Neural cell (in vitro differentiated cells): ENCODE measurements at regions not wholly inside any gene's neighbourhood (a gene's known extent, or its start where the extent isn't known, plus 50 kb on each side); places are given as distances from the start of the nearest gene placed in this dataset.

ENCODE experiments used
- EP300 ChIP-seq: fragments of 450-650 bp; conservative IDR thresholded peaks from 2 replicates; pipeline ENCODE4 v1.6.1; 2014; ENCODE audit warnings: antibody characterized with exemption, mild to moderate bottlenecking, moderate library complexity; ENCODE audit not compliant: poor library complexity, severe bottlenecking
- EZH2 ChIP-seq: fragments of 200-600, 300-800 bp; shearing (Covaris generic), sonication (generic); IDR thresholded peaks from 2 replicates; pipeline ENCODE4 v1.6.1; 2014; ENCODE audit warnings: antibody characterized with exemption, low read length, borderline replicate concordance, mild to moderate bottlenecking; ENCODE audit not compliant: insufficient read depth, poor library complexity, severe bottlenecking
- MXI1 ChIP-seq: fragments of 450-650 bp; conservative IDR thresholded peaks from 2 replicates; pipeline ENCODE4 v1.6.1; 2014; ENCODE audit warnings: antibody characterized with exemption, mild to moderate bottlenecking; ENCODE audit not compliant: poor library complexity, severe bottlenecking
- POLR2AphosphoS5 ChIP-seq: IDR thresholded peaks from 2 replicates; pipeline ENCODE4 v1.6.1; 2012
- RAD21 ChIP-seq: fragments of 450-650 bp; conservative IDR thresholded peaks from 2 replicates; pipeline ENCODE4 v1.6.1; 2014; ENCODE audit warnings: antibody characterized with exemption, mild to moderate bottlenecking, moderate library complexity
- SMC3 ChIP-seq: fragments of 450-650 bp; conservative IDR thresholded peaks from 2 replicates; pipeline ENCODE4 v1.6.1; 2014; ENCODE audit warnings: antibody characterized with exemption, mild to moderate bottlenecking, moderate library complexity; ENCODE audit not compliant: poor library complexity
- TAF1 ChIP-seq: IDR thresholded peaks from 2 replicates; pipeline ENCODE4 v1.6.1; 2012; ENCODE audit warnings: low read depth
- TF ChIP-seq, protein P1 (sequence below): fragments of 450-650 bp; IDR thresholded peaks from 2 replicates; pipeline ENCODE4 v1.5.1; 2014; ENCODE audit warnings: antibody characterized with exemption, mild to moderate bottlenecking, moderate library complexity; ENCODE audit not compliant: poor library complexity, severe bottlenecking
- TF ChIP-seq, protein P2 (sequence below): IDR thresholded peaks from 2 replicates; pipeline ENCODE4 v1.6.1; 2012; ENCODE audit warnings: borderline replicate concordance

DNA sequence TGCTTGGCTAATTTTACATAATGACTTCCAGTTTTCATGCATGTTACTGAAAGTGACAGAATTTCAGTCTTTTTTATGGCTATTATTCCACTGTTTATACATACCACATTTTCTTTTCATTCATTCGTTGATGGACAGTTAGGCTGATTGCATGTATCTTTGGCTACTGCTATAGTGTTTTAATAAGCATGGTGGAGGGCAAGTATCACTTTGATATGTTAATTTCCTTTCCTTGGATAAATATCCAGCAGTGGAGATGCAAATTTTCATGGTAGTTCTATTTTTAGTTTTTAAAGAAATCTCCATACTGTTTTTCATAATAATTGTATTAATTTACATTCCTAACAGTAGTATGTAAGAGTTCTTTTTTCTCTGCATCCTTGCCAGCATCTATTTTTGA lies 297.9 kb downstream of the PRR16 start:
- TF ChIP-seq, protein P1, sequence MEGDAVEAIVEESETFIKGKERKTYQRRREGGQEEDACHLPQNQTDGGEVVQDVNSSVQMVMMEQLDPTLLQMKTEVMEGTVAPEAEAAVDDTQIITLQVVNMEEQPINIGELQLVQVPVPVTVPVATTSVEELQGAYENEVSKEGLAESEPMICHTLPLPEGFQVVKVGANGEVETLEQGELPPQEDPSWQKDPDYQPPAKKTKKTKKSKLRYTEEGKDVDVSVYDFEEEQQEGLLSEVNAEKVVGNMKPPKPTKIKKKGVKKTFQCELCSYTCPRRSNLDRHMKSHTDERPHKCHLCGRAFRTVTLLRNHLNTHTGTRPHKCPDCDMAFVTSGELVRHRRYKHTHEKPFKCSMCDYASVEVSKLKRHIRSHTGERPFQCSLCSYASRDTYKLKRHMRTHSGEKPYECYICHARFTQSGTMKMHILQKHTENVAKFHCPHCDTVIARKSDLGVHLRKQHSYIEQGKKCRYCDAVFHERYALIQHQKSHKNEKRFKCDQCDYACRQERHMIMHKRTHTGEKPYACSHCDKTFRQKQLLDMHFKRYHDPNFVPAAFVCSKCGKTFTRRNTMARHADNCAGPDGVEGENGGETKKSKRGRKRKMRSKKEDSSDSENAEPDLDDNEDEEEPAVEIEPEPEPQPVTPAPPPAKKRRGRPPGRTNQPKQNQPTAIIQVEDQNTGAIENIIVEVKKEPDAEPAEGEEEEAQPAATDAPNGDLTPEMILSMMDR, result no peak
- no peak for TF ChIP-seq RAD21
- TF ChIP-seq, protein P2, sequence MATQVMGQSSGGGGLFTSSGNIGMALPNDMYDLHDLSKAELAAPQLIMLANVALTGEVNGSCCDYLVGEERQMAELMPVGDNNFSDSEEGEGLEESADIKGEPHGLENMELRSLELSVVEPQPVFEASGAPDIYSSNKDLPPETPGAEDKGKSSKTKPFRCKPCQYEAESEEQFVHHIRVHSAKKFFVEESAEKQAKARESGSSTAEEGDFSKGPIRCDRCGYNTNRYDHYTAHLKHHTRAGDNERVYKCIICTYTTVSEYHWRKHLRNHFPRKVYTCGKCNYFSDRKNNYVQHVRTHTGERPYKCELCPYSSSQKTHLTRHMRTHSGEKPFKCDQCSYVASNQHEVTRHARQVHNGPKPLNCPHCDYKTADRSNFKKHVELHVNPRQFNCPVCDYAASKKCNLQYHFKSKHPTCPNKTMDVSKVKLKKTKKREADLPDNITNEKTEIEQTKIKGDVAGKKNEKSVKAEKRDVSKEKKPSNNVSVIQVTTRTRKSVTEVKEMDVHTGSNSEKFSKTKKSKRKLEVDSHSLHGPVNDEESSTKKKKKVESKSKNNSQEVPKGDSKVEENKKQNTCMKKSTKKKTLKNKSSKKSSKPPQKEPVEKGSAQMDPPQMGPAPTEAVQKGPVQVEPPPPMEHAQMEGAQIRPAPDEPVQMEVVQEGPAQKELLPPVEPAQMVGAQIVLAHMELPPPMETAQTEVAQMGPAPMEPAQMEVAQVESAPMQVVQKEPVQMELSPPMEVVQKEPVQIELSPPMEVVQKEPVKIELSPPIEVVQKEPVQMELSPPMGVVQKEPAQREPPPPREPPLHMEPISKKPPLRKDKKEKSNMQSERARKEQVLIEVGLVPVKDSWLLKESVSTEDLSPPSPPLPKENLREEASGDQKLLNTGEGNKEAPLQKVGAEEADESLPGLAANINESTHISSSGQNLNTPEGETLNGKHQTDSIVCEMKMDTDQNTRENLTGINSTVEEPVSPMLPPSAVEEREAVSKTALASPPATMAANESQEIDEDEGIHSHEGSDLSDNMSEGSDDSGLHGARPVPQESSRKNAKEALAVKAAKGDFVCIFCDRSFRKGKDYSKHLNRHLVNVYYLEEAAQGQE, result no peak
- TF ChIP-seq POLR2AphosphoS5, result no peak
- no peak for TF ChIP-seq SMC3
- no peak for TF ChIP-seq EP300
- TF ChIP-seq TAF1, result no peak
- TF ChIP-seq EZH2, result no peak
- no peak for TF ChIP-seq MXI1
